Mesothelial cell of epicardium (in vitro differentiated cells): ENCODE measurements at regions not wholly inside any gene's neighbourhood (a gene's known extent, or its start where the extent isn't known, plus 50 kb on each side); places are given as distances from the start of the nearest gene placed in this dataset.

ENCODE experiments used
- DNase-seq, 2 experiments: peaks; one replicate each; pipeline ENCODE4 v3.0.0; 2021; ENCODE audit warnings: low spot score in 2 of 2; ENCODE audit not compliant: unreplicated experiment in 2 of 2
- H3K27ac Mint-ChIP-seq: 2 replicates; pipeline ENCODE4 v1.8.0; 2021; ENCODE audit warnings: mixed read lengths
- H3K27me3 Mint-ChIP-seq: 2 replicates; pipeline ENCODE4 v1.8.0; 2021; ENCODE audit warnings: low read depth, mixed read lengths
- H3K36me3 Mint-ChIP-seq: 2 replicates; pipeline ENCODE4 v1.8.0; 2021; ENCODE audit warnings: mixed read lengths
- H3K4me1 Mint-ChIP-seq: 2 replicates; pipeline ENCODE4 v1.8.0; 2021; ENCODE audit warnings: mixed read lengths
- H3K4me3 Mint-ChIP-seq: 2 replicates; pipeline ENCODE4 v1.8.0; 2021; ENCODE audit warnings: mild to moderate bottlenecking, moderate library complexity, mixed read lengths
- H3K9me3 Mint-ChIP-seq: 2 replicates; pipeline ENCODE4 v1.8.0; 2021; ENCODE audit warnings: mixed read lengths
- TF ChIP-seq, protein P1 (sequence below): fragments of 200-600 bp; sonication (generic); IDR thresholded peaks from one replicate; pipeline ENCODE4 v1.5.0; 2021; ENCODE audit warnings: antibody characterized with exemption; ENCODE audit not compliant: unreplicated experiment

DNA sequence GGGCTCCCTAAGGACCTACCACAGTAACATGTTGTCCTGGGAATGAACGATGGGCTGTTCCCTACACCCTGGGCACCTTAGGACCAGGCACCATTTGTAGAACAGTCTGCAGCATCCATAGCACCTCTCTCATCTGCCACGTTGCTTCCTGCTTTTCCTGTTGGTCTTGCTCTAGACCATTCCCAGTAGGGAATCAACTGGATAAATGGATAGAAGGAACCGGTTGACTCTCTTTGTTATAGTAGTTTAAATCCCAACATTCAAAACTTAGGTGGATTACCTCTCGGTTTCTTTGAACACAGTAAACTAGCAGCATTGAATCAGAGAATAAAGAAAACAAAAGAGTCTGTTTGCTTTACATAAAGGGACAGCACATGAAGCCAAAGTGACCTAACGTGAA, 159.1 kb downstream of the HS3ST3B1 start:
- peaks cover 4% of the 10 kb centered on the region for H3K9me3 Mint-ChIP-seq
- no peak overlapping the region for H3K4me3 Mint-ChIP-seq
- no peak for DNase-seq
- H3K4me1 Mint-ChIP-seq = peaks cover 4% of the 10 kb centered on the region
- H3K36me3 Mint-ChIP-seq = no peaks in the 10 kb centered on the region
- TF ChIP-seq, protein P1, sequence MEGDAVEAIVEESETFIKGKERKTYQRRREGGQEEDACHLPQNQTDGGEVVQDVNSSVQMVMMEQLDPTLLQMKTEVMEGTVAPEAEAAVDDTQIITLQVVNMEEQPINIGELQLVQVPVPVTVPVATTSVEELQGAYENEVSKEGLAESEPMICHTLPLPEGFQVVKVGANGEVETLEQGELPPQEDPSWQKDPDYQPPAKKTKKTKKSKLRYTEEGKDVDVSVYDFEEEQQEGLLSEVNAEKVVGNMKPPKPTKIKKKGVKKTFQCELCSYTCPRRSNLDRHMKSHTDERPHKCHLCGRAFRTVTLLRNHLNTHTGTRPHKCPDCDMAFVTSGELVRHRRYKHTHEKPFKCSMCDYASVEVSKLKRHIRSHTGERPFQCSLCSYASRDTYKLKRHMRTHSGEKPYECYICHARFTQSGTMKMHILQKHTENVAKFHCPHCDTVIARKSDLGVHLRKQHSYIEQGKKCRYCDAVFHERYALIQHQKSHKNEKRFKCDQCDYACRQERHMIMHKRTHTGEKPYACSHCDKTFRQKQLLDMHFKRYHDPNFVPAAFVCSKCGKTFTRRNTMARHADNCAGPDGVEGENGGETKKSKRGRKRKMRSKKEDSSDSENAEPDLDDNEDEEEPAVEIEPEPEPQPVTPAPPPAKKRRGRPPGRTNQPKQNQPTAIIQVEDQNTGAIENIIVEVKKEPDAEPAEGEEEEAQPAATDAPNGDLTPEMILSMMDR = no peak
- H3K27ac Mint-ChIP-seq = no peak overlapping the region
- H3K27me3 Mint-ChIP-seq = peaks cover 31% of the 10 kb centered on the region

DNA sequence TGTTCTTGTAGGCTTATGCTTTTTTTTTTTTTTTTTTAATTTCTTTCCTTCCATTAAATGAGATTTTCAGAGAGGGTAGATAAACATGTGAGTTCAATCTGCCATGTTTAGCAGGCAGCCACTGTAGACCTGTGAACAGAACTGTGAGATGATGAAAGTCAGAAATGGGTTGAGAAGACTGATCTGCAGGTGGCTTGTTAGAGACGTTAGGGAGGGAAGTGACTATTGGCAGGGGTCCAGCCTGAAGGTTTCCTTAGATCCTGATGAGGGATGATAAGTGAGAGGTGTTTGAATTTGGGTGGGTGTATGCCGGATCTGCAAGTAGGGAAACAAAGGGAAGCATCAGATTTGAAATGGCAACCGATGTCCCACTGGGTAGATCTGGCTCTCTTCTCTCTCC, 157.8 kb downstream of the HS3ST3B1 start:
- peaks cover 4% of the 10 kb centered on the region for H3K9me3 Mint-ChIP-seq
- no peaks in the 10 kb centered on the region for H3K4me1 Mint-ChIP-seq
- H3K27me3 Mint-ChIP-seq = peaks cover 32% of the 10 kb centered on the region
- no peak overlapping the region for H3K27ac Mint-ChIP-seq
- TF ChIP-seq, protein P1 = no peak
- DNase-seq = no peak
- H3K4me3 Mint-ChIP-seq = no peak overlapping the region
- no peaks in the 10 kb centered on the region for H3K36me3 Mint-ChIP-seq

DNA sequence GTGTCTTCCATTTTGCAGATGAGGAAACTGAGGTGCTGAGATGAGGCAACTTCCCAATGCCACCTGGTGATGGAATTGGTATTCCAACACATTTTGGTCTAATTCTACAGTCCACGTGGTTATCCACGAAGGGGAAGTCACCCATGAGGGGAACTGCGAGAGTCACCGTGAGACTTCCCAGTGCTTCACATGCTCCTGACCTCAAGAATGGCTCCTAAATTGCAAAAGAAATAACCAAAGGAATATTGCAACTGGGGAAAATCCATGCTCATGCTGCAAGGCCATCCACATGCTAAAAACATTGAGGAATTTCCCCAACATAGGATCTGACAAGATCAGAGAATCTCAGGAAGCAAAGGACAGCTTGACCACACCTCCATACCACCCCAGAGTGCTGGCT, 153.9 kb downstream of the HS3ST3B1 start:
- H3K4me3 Mint-ChIP-seq = no peak overlapping the region
- H3K27ac Mint-ChIP-seq = no peak overlapping the region
- no peak for DNase-seq
- peaks cover 4% of the 10 kb centered on the region for H3K9me3 Mint-ChIP-seq
- H3K27me3 Mint-ChIP-seq = peaks cover 16% of the 10 kb centered on the region
- no peaks in the 10 kb centered on the region for H3K36me3 Mint-ChIP-seq
- H3K4me1 Mint-ChIP-seq = no peaks in the 10 kb centered on the region
- TF ChIP-seq, protein P1 = no peak

DNA sequence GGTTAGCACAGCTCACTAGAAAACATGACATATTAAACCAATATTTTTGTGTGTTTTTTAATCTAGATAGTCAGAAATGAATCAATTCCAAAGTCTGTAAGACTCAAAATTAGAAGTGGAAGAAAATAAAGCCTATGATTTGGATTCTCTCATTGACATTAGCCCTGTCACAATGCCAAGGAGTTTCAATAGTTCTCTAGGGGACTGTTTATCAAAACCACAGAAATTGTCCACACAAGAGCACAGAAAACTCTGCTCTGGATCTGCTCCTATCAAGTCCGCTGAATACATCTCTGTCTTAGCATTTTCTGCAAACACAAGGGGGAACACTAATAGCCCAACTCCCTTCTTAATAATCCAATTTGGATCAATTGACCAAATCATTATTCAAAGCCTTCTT, 152.0 kb downstream of the HS3ST3B1 start:
- DNase-seq = no peak
- Mint-ChIP-seq H3K27ac (no peak overlapping the region), H3K4me3 (no peak overlapping the region), H3K36me3 (no peaks in the 10 kb centered on the region), H3K27me3 (peaks cover 14% of the 10 kb centered on the region), H3K9me3 (peaks cover 3% of the 10 kb centered on the region), H3K4me1 (no peaks in the 10 kb centered on the region)
- TF ChIP-seq, protein P1 = no peak

DNA sequence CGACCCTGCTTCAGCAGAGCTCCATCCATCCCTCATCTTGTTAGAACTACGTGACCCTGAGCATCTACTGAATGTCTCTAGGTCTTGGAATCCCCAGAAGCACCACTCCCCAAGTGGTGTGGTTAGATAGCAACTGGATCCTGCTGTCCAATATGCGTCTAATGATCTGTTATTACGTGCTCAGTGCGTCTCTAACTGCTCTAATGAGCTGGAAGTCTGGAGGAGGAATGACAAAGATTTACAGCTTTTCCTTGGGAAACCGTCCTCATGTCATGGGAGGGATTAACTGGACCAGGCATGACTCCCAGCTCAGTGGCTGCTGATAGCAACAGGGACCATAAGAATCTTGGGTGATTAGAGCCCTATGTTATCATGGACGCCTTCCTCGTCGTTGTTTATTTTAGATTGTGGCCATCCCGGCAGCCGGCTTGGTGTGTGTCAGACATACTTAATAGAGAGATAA, 150.9 kb downstream of the HS3ST3B1 start:
- Mint-ChIP-seq H3K4me1 (no peaks in the 10 kb centered on the region), H3K36me3 (no peaks in the 10 kb centered on the region), H3K27me3 (peaks cover 9% of the 10 kb centered on the region), H3K9me3 (no peaks in the 10 kb centered on the region), H3K4me3 (no peak overlapping the region), H3K27ac (no peak overlapping the region)
- no peak for DNase-seq
- TF ChIP-seq, protein P1 = no peak

DNA sequence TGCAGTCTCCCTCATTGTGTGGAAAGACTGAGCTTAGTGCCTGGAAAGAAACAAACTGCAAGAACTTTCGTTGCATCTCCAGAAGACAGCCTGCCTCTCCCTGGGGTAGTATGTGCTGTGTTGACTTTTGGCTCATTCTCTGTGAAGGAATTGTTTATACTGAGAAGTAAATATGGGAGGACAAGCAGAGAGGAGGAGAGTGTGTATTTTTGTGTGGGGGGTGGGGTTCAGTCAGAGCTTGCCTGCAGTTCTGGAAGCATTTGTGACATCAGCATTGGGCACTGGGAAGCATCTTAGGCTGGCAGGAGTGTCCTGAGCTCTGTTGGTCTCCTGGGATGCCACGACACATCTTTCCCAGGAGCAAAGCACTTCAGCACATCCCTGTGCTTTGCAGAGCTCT, 147.9 kb downstream of the HS3ST3B1 start:
- Mint-ChIP-seq H3K4me3 (no peak overlapping the region), H3K36me3 (no peaks in the 10 kb centered on the region), H3K4me1 (no peaks in the 10 kb centered on the region), H3K27ac (no peak overlapping the region), H3K27me3 (peaks cover 12% of the 10 kb centered on the region), H3K9me3 (no peaks in the 10 kb centered on the region)
- TF ChIP-seq, protein P1 = no peak
- DNase-seq = no peak
